Activated T-helper 1 cell treated with anti-CD3 and anti-CD28 coated beads, Interleukin-12 subunit alpha, Interleukin-12 subunit beta, Interleukin-2, Interleukin-4 antibody, amounts not matched to agents 30 ng/mL and 10 ng/mL and 1 ng/mL, durations not matched to agents 14 hours and 24 hours and 36 hours (primary cell): ENCODE measurements at regions not wholly inside any gene's neighbourhood (a gene's known extent, or its start where the extent isn't known, plus 50 kb on each side); places are given as distances from the start of the nearest gene placed in this dataset.

Experiments
- DNase-seq: peaks from one replicate; pipeline ENCODE4 v3.0.0; 2021; ENCODE audit warnings: low spot score
- H3K27ac Mint-ChIP-seq: one replicate; pipeline ENCODE4 v1.8.0; 2021; ENCODE audit warnings: mild to moderate bottlenecking, mixed read lengths
- H3K27me3 Mint-ChIP-seq: one replicate; pipeline ENCODE4 v1.8.0; 2022; ENCODE audit warnings: mild to moderate bottlenecking, moderate library complexity, mixed read lengths; ENCODE audit not compliant: insufficient read depth
- H3K36me3 Mint-ChIP-seq: one replicate; pipeline ENCODE4 v1.8.0; 2021; ENCODE audit warnings: low read depth, mixed read lengths
- H3K4me1 Mint-ChIP-seq: one replicate; pipeline ENCODE4 v1.8.0; 2021; ENCODE audit warnings: low read depth, mixed read lengths
- H3K4me3 Mint-ChIP-seq: one replicate; pipeline ENCODE4 v1.8.0; 2021; ENCODE audit warnings: mild to moderate bottlenecking, moderate library complexity, mixed read lengths
- H3K9me3 Mint-ChIP-seq: one replicate; pipeline ENCODE4 v1.8.0; 2021; ENCODE audit warnings: mixed read lengths
- intact Hi-C: fragments of 100-400 bp; cut with micrococcal nuclease; formaldehyde crosslinking; loops from one replicate; pipeline ENCODE4 v1.15.1; 2024

DNA sequence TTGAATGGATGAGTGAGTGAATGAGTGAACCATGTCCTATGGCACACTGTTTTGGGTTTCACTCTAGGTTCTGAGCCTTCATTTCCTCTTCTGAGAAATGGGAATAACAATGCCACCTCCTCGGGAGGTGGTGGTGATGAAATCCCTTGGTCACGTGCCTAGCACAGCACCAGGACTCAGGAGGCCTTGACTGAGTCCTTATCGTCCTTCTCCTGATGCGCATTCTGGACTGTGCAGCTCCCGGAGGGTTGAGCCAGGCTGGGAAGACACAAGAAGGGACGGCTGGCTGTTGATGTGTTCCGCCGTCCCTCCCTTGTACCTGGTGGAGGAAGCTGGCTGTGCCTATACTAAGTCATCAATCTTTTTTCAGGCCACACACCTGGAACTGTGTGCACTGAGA lies 437.3 kb downstream of the ZNF521 start:
- Mint-ChIP-seq H3K4me3 (no peak overlapping the region), H3K4me1 (no peaks in the 10 kb centered on the region), H3K27me3 (peaks cover 3% of the 10 kb centered on the region), H3K9me3 (no peaks in the 10 kb centered on the region), H3K36me3 (no peaks in the 10 kb centered on the region), H3K27ac (no peak overlapping the region)
- no peak for DNase-seq
- intact Hi-C loops = no loop called here

DNA sequence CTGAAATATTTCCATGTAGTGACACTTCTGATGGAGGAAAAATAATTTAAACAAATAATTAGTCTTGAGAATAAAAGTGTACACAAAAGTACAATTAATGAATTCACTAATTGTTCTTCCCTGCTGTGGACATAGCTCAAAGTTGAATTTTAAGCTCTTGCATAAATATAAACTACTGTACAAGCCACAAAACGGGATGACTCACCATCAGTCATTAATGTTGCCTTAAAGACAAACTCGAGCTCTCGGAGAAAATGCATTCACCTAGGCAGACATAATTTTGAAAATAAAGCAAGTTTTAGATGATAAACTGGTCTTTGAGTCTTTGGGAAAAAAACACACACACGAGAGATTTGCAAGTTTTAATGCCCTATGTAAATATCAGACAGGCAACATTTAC lies 436.4 kb downstream of the ZNF521 start:
- intact Hi-C loops = no loop called here
- Mint-ChIP-seq H3K9me3 (no peaks in the 10 kb centered on the region), H3K4me3 (no peak overlapping the region), H3K27ac (no peak overlapping the region), H3K27me3 (peaks cover 3% of the 10 kb centered on the region), H3K36me3 (no peaks in the 10 kb centered on the region), H3K4me1 (no peaks in the 10 kb centered on the region)
- DNase-seq = no peak

DNA sequence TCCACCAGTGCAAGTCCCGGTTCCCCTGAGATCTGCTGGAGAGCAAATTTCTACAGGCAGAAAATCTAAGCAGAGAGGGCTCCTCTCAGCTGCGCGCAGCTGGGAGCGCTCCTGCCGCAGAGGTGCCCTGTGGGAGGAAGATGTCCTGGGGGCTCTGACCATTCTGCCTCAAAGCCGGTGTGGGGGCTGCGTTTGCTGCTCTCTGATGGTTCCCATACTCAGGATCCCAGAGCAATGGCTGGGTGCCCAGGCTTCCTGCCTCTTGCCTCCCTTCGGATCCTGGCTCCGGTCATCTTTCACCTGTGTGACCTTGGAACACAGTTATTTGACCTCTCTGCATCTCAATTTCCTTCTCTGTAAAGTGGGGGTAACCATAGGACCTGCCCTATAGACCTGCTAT lies 434.2 kb downstream of the ZNF521 start:
- Mint-ChIP-seq H3K4me3 (no peak overlapping the region), H3K4me1 (no peaks in the 10 kb centered on the region), H3K27ac (no peak overlapping the region), H3K9me3 (no peaks in the 10 kb centered on the region), H3K36me3 (no peaks in the 10 kb centered on the region), H3K27me3 (peaks cover 3% of the 10 kb centered on the region)
- intact Hi-C loops = no loop called here
- no peak for DNase-seq

DNA sequence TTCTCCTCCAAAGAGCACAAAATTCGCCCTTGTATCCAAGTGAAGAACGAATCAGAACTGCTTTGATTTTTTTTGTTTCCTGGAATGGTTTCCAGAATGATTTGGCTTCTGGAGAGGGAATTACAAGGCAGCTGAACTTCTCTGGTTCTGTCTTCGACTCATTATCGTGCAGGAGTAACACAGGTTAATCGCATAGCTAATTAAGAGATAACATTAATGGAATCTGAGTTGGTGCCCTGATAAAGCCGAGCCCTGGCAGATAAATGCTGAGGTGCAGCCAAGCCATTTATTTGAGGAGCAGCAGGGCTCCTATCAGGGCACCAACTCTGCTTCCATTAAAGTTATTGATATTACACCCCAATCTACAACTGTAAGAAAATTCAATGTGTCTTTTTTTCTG lies 433.7 kb downstream of the ZNF521 start:
- Mint-ChIP-seq H3K27me3 (peaks cover 3% of the 10 kb centered on the region), H3K4me1 (no peaks in the 10 kb centered on the region), H3K9me3 (no peaks in the 10 kb centered on the region), H3K36me3 (no peaks in the 10 kb centered on the region), H3K4me3 (no peak overlapping the region), H3K27ac (no peak overlapping the region)
- intact Hi-C loops = no loop called here
- no peak for DNase-seq

DNA sequence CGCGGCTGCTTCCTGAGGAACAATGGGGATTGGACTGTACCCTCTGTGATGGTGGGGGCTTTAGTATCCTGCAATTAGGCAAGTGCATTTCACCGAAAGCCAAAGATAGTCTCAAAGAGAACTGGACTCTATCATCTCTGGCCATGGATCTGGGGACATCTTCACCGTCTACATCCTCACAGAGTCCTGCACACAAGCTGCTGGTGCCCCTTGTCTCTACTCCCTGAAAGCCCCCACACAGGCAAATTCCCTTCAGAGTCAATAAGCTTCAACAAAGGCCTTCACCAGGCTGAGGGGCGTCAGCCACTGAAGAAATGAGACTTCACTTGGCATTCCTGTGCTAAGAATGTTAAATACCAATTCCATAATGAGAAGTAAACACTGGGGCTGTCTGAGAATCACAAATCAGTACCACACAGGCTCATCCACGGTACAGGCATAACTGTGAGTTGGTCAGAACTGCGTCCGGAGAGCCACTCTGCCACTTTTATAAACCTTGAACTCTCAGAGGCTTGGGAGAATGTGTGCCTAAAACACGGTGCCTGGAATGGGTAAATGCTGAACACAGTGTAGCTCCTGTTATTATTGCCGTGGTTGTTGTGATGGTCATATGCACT lies 432.7 kb downstream of the ZNF521 start:
- intact Hi-C loops = no loop called here
- H3K27me3 Mint-ChIP-seq = peaks cover 3% of the 10 kb centered on the region
- H3K36me3 Mint-ChIP-seq = no peaks in the 10 kb centered on the region
- no peak overlapping the region for H3K27ac Mint-ChIP-seq
- no peak overlapping the region for H3K4me3 Mint-ChIP-seq
- DNase-seq = no peak
- H3K4me1 Mint-ChIP-seq = no peaks in the 10 kb centered on the region
- H3K9me3 Mint-ChIP-seq = no peaks in the 10 kb centered on the region

DNA sequence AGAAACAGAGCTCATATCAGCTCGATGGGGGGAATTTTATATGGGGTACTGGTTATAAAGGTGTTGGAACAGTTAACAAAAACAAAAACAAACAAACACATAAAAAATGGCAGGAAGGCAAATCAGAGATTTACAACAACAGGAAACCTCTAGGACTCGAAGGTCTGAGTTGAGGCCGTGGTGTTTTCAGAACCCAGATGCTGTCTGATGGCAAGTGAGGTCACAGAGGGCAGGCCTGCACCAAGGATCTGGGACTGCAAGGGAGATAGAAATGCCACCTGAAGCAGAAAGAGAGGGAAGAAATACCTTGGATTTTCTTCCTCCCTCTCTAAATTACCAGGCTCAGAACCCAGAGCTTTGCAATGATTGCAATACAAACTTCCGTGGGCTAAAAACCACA lies 429.5 kb downstream of the ZNF521 start:
- no peak overlapping the region for H3K4me3 Mint-ChIP-seq
- H3K36me3 Mint-ChIP-seq = no peaks in the 10 kb centered on the region
- H3K9me3 Mint-ChIP-seq = no peaks in the 10 kb centered on the region
- no peak overlapping the region for H3K27ac Mint-ChIP-seq
- H3K4me1 Mint-ChIP-seq = no peaks in the 10 kb centered on the region
- intact Hi-C loops = no loop called here
- H3K27me3 Mint-ChIP-seq = no peaks in the 10 kb centered on the region
- no peak for DNase-seq

DNA sequence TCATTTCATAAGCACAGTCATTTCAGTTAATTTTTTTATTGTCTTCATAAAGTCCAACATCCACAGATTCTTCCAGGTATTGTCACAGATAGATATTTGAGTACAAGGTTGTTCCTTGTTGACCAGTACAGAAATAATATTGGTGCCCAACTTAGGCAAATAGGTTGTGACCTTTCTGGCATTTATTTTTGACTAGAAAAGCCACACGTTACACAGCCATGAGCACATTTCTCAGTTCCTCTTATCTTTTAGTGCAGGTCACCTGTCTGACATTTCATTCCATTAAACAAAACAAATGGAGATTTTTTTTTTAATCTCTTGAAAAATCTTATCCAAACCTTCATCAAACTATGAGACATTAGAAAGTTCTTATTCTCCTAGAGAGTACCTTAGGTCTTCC lies 428.8 kb downstream of the ZNF521 start:
- Mint-ChIP-seq H3K27ac (no peak overlapping the region), H3K9me3 (no peaks in the 10 kb centered on the region), H3K27me3 (no peaks in the 10 kb centered on the region), H3K36me3 (no peaks in the 10 kb centered on the region), H3K4me3 (no peak overlapping the region), H3K4me1 (no peaks in the 10 kb centered on the region)
- intact Hi-C loops = no loop called here
- DNase-seq = no peak

DNA sequence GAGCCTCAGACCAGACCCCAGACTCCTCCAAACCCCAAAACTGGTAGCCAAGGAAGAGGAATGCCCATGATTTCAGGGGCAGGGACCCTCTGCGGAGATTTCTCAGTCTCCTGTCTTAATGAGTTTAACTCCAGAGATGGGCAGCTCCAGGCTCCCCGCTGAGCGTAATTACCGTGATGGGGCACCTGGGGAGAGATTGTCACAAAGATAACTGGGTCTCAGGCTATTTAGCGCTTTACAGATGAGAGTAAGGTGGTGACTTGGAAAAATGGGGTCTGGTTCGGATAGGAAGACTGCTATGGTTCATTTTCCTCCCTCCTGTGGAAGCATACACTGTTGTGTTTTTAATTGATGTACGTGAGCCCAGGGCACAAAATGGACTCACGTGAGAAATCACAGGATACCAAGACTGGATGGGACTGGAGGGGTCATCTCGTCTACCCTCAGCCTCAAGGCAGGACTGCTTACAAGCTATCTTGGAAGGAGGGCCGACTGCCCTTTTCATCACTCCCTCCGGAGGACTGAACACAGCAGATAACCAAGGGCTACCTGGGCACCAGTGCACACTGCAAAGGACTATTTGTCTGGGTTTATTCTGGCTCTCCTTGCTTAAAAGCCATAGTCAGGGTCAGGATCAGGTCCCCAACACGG lies 427.8 kb downstream of the ZNF521 start:
- Mint-ChIP-seq H3K4me3 (no peak overlapping the region), H3K36me3 (no peaks in the 10 kb centered on the region), H3K4me1 (no peaks in the 10 kb centered on the region), H3K27me3 (no peaks in the 10 kb centered on the region), H3K9me3 (no peaks in the 10 kb centered on the region), H3K27ac (no peak overlapping the region)
- intact Hi-C loops = no loop called here
- no peak for DNase-seq

DNA sequence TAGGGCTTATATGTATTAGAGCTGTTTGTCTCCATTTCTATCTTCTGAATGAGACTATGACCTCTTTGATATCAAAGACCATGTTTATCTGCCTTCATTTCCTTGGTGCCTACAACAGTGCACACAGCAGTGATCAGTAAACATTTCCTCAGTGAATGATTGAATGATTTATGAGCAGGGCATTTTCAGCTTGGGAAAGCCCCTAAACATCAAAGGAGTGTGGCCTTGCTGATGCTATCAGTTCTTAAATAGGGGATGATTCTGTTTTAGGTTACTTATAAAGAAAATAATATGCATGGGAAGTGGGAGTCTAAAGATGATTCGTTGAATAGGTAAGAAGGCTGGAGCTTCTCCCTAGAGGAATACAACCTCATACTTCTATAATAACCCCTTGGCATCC lies 425.3 kb downstream of the ZNF521 start:
- H3K27ac Mint-ChIP-seq = no peak overlapping the region
- peaks cover 2% of the 10 kb centered on the region for H3K27me3 Mint-ChIP-seq
- H3K9me3 Mint-ChIP-seq = no peaks in the 10 kb centered on the region
- no peak overlapping the region for H3K4me3 Mint-ChIP-seq
- intact Hi-C loops = no loop called here
- H3K36me3 Mint-ChIP-seq = no peaks in the 10 kb centered on the region
- no peaks in the 10 kb centered on the region for H3K4me1 Mint-ChIP-seq
- DNase-seq = no peak

DNA sequence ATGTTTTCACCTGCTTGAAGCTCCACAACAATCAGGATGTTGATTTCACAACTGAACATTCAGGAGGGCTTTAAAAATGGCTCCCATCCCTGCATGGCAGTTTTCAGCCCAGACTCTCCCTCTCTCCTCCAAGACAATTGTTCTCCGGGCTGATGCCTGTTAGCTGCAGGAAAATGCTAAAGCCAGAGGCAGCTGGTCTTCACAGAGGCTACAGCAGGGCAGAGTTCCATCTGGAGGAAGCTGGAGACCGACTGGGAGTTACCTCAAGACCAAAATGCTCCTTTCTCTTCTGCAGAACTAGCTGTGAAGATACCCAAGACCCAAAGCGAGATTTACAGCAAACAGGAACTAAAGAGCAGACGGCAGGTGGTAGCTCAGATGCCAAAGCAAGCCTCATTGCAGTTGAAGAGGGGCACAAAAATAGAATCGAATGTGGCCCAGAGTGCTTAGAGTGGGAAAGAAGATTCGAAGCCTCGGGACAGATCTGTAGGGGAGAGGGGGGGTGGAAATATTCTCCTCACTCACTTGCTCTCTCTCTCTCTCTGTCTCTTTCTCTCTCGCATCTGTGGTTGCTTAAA lies 423.6 kb downstream of the ZNF521 start:
- Mint-ChIP-seq H3K4me1 (no peaks in the 10 kb centered on the region), H3K36me3 (no peaks in the 10 kb centered on the region), H3K9me3 (no peaks in the 10 kb centered on the region), H3K27me3 (peaks cover 2% of the 10 kb centered on the region), H3K27ac (no peak overlapping the region), H3K4me3 (no peak overlapping the region)
- no peak for DNase-seq
- intact Hi-C loops = no loop called here

DNA sequence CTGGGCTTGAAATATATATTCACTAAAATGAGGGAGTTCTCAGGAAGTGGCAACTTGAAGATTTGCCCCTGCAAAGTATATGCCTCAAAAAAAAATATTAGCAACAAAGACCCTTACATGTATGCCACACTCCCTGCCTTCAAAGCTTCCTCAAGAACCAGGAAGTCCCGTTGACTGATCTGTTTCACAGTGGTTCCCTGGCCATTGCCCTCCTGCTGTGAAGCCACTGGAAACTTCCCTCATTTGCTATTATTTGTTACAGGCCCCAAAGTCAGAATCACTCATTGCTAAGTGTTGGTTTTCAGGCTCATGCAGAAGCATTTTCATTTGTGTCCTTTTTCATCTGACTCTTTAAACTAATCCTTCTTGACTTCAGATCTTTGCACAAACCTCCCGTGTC lies 421.5 kb downstream of the ZNF521 start:
- H3K27me3 Mint-ChIP-seq = peaks cover 2% of the 10 kb centered on the region
- no peaks in the 10 kb centered on the region for H3K9me3 Mint-ChIP-seq
- H3K36me3 Mint-ChIP-seq = no peaks in the 10 kb centered on the region
- intact Hi-C loops = no loop called here
- DNase-seq = no peak
- no peak overlapping the region for H3K27ac Mint-ChIP-seq
- H3K4me3 Mint-ChIP-seq = no peak overlapping the region
- H3K4me1 Mint-ChIP-seq = no peaks in the 10 kb centered on the region

DNA sequence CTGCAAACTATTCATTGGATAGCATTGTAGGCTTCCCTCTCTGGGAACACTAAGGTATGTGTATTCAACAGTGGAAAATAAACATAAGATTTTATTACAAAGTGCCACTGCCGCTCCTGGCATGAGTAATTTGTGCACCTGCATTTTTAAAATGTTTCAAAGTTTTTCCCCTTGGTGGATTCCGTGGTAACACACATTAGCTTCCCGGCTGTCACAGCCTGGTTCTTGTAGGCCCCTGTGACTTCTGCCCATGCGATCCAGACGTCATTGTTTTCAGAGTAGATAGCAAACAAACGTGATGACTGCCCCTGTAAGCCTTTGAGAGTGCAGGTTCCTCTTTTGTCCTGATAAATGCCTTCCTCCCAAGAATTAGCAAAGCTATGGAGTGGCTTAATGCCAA lies 421.0 kb downstream of the ZNF521 start:
- Mint-ChIP-seq H3K27me3 (peaks cover 2% of the 10 kb centered on the region), H3K36me3 (no peaks in the 10 kb centered on the region), H3K4me3 (no peak overlapping the region), H3K9me3 (no peaks in the 10 kb centered on the region), H3K27ac (no peak overlapping the region), H3K4me1 (no peaks in the 10 kb centered on the region)
- intact Hi-C loops = no loop called here
- no peak for DNase-seq

DNA sequence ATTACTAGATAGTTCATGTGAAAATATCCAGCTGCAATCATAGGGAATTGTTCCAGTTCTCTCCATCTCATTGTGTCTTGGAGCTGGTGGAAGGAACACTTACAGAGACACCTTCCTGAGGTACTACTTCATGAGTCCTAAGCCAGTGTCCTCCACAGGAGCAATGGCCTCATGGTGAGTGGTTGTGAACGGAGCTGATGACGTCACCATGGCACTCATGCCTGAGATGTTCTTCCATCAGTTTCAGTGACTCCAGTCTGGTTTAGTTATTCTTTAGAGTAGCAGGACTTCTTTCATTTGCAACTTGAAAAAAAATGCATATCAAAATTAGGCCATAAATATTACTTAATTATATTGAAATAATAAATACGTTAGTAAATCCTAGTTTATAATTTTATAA lies 418.6 kb downstream of the ZNF521 start:
- peaks cover 2% of the 10 kb centered on the region for H3K27me3 Mint-ChIP-seq
- no peak overlapping the region for H3K27ac Mint-ChIP-seq
- H3K4me3 Mint-ChIP-seq = no peak overlapping the region
- H3K36me3 Mint-ChIP-seq = no peaks in the 10 kb centered on the region
- H3K4me1 Mint-ChIP-seq = no peaks in the 10 kb centered on the region
- DNase-seq = no peak
- intact Hi-C loops = no loop called here
- H3K9me3 Mint-ChIP-seq = no peaks in the 10 kb centered on the region
